Tibial nerve (tissue), 4 donors: ENCODE measurements at regions not wholly inside any gene's neighbourhood (a gene's known extent, or its start where the extent isn't known, plus 50 kb on each side); places are given as distances from the start of the nearest gene placed in this dataset.

Source experiments
- EP300 ChIP-seq, 2 donors: sonication (generic); formaldehyde crosslinking; IDR thresholded peaks; one replicate each; pipeline ENCODE4 v1.6.1; 2017; ENCODE audit warnings: antibody characterized with exemption in 2 of 2, mild to moderate bottlenecking in 1 of 2
- TF ChIP-seq, protein P1 (sequence below), 5 experiments: fragments of 200-600 bp in 3 of 5; fragments of 450-650 bp in 2 of 5; sonication (generic) in 3 of 5; IDR thresholded peaks; one replicate each; pipeline ENCODE4 v1.5.1; 2016 to 2019; ENCODE audit warnings: antibody characterized with exemption in 5 of 5, mild to moderate bottlenecking in 3 of 5, moderate library complexity in 2 of 5

GRCh38 chr22:22346401-22347107, 102.0 kb downstream of the VPREB1 start:
- no peak for TF ChIP-seq EP300 (IDR thresholded peaks at IDR 0.05)
- TF ChIP-seq, protein P1, sequence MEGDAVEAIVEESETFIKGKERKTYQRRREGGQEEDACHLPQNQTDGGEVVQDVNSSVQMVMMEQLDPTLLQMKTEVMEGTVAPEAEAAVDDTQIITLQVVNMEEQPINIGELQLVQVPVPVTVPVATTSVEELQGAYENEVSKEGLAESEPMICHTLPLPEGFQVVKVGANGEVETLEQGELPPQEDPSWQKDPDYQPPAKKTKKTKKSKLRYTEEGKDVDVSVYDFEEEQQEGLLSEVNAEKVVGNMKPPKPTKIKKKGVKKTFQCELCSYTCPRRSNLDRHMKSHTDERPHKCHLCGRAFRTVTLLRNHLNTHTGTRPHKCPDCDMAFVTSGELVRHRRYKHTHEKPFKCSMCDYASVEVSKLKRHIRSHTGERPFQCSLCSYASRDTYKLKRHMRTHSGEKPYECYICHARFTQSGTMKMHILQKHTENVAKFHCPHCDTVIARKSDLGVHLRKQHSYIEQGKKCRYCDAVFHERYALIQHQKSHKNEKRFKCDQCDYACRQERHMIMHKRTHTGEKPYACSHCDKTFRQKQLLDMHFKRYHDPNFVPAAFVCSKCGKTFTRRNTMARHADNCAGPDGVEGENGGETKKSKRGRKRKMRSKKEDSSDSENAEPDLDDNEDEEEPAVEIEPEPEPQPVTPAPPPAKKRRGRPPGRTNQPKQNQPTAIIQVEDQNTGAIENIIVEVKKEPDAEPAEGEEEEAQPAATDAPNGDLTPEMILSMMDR (IDR thresholded peaks at IDR 0.05), result no peak
